ENCODE measurements at regions not wholly inside any gene's neighbourhood (a gene's known extent, or its start where the extent isn't known, plus 50 kb on each side); places are given as distances from the start of the nearest gene placed in this dataset.

GRCh38 chr18:41849632-41850031 lies 105.4 kb upstream of the PIK3C3 start:
- H3K79me2 ChIP-seq (ENCODE audit: insufficient read depth, low read length), result no peaks in the 10 kb centered on the region
- no peak overlapping the region for H3K9ac ChIP-seq (ENCODE audit: low read length)
- no peaks in the 10 kb centered on the region for H3K36me3 ChIP-seq (ENCODE audit: low read length)
- H3K9me3 ChIP-seq (ENCODE audit: insufficient read depth, low read length), result no peaks in the 10 kb centered on the region
- H3K4me3 ChIP-seq (ENCODE audit: insufficient read depth, low read length, poor library complexity, severe bottlenecking), result no peak overlapping the region
- no peak overlapping the region for H3K4me2 ChIP-seq (ENCODE audit: low read depth, low read length, poor library complexity, severe bottlenecking)
- no peak for TF ChIP-seq CTCF (IDR thresholded peaks at IDR 0.05; ENCODE audit: insufficient read depth, low read length, poor library complexity, severe bottlenecking)
- TF ChIP-seq EZH2phosphoT487 (conservative IDR thresholded peaks at IDR 0.05; ENCODE audit: low read length), result no peak
- H2AFZ ChIP-seq (ENCODE audit: low read depth, low read length, severe bottlenecking), result no peak overlapping the region
- H3K27me3 ChIP-seq (ENCODE audit: low read length), result no peaks in the 10 kb centered on the region
- no peaks in the 10 kb centered on the region for H3K9me2 ChIP-seq (replicated peaks; ENCODE audit: insufficient read depth, low read length)
- H3K27ac ChIP-seq (ENCODE audit: low read depth, low read length), result no peak overlapping the region
- no peaks in the 10 kb centered on the region for H3F3A ChIP-seq (ENCODE audit: insufficient read depth)
- no peaks in the 10 kb centered on the region for H4K20me1 ChIP-seq (ENCODE audit: low read depth, low read length)

GRCh38 chr18:41845563-41845962 lies 109.5 kb upstream of the PIK3C3 start:
- no peaks in the 10 kb centered on the region for H4K20me1 ChIP-seq (ENCODE audit: low read depth, low read length)
- H3K4me2 ChIP-seq (ENCODE audit: low read depth, low read length, poor library complexity, severe bottlenecking), result no peak overlapping the region
- TF ChIP-seq CTCF (IDR thresholded peaks at IDR 0.05; ENCODE audit: insufficient read depth, low read length, poor library complexity, severe bottlenecking) (no peak), EZH2phosphoT487 (conservative IDR thresholded peaks at IDR 0.05; ENCODE audit: low read length) (no peak)
- H3K9me2 ChIP-seq (replicated peaks; ENCODE audit: insufficient read depth, low read length), result no peaks in the 10 kb centered on the region
- H3K27me3 ChIP-seq (ENCODE audit: low read length), result no peaks in the 10 kb centered on the region
- no peaks in the 10 kb centered on the region for H3F3A ChIP-seq (ENCODE audit: insufficient read depth)
- H3K36me3 ChIP-seq (ENCODE audit: low read length), result no peaks in the 10 kb centered on the region
- H2AFZ ChIP-seq (ENCODE audit: low read depth, low read length, severe bottlenecking), result no peak overlapping the region
- no peak overlapping the region for H3K9ac ChIP-seq (ENCODE audit: low read length)
- H3K79me2 ChIP-seq (ENCODE audit: insufficient read depth, low read length), result no peaks in the 10 kb centered on the region
- no peak overlapping the region for H3K4me3 ChIP-seq (ENCODE audit: insufficient read depth, low read length, poor library complexity, severe bottlenecking)
- H3K9me3 ChIP-seq (ENCODE audit: insufficient read depth, low read length), result no peaks in the 10 kb centered on the region
- H3K27ac ChIP-seq (ENCODE audit: low read depth, low read length), result no peak overlapping the region

DNA sequence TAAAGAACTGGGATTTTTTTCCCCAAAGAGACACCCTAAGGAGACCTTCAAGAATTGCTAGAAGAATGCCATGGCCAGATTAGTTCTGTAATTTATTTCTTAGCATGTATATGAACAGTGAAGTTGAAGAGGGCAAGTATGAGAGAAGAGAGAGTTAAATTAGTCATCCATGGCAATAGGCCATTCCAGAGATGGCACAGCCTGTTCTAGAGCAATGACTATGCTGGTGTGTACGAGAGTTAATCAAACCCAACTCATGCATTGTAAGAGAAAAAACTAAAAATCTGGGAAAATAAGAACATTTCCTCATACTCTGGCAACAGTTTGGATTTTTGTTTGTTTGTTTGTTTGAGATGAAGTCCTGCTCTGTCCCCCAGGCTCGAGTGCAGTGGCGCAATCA lies 112.1 kb upstream of the PIK3C3 start:
- Histone ChIP-seq H3K4me3 (ENCODE audit: insufficient read depth, low read length, poor library complexity, severe bottlenecking) (no peak overlapping the region), H3K9me3 (ENCODE audit: insufficient read depth, low read length) (no peaks in the 10 kb centered on the region), H2AFZ (ENCODE audit: low read depth, low read length, severe bottlenecking) (no peak overlapping the region), H3K79me2 (ENCODE audit: insufficient read depth, low read length) (no peaks in the 10 kb centered on the region), H4K20me1 (ENCODE audit: low read depth, low read length) (no peaks in the 10 kb centered on the region), H3K9ac (ENCODE audit: low read length) (no peak overlapping the region), H3K4me2 (ENCODE audit: low read depth, low read length, poor library complexity, severe bottlenecking) (no peak overlapping the region), H3K27ac (ENCODE audit: low read depth, low read length) (no peak overlapping the region), H3K27me3 (ENCODE audit: low read length) (no peaks in the 10 kb centered on the region), H3F3A (ENCODE audit: insufficient read depth) (no peaks in the 10 kb centered on the region), H3K9me2 (replicated peaks; ENCODE audit: insufficient read depth, low read length) (no peaks in the 10 kb centered on the region), H3K36me3 (ENCODE audit: low read length) (no peaks in the 10 kb centered on the region)
- TF ChIP-seq CTCF (IDR thresholded peaks at IDR 0.05; ENCODE audit: insufficient read depth, low read length, poor library complexity, severe bottlenecking) (no peak), EZH2phosphoT487 (conservative IDR thresholded peaks at IDR 0.05; ENCODE audit: low read length) (no peak)

Measured in SU-DHL-6 (cell line).